OCI-LY7 (cell line): ENCODE measurements at regions not wholly inside any gene's neighbourhood (a gene's known extent, or its start where the extent isn't known, plus 50 kb on each side); places are given as distances from the start of the nearest gene placed in this dataset.

Experiments
- BruUV-seq: library from RNA; stranded (reverse); fragments of 400-500 nt; replicated peaks from 2 replicates; lab custom pipeline; 2021; lab: Mats Ljungman, UMichigan
- CTCF ChIA-PET: fragments of 300-600 bp; sonication (Branson Sonifier 250); formaldehyde crosslinking; loops from one replicate; lab custom pipeline; 2022; ENCODE audit warnings: antibody characterized with exemption; ENCODE audit not compliant: unreplicated experiment; lab: Charles Lee
- POLR2A ChIA-PET: fragments of 300-600 bp; sonication (Branson Sonifier 250); formaldehyde crosslinking; loops from one replicate; lab custom pipeline; 2022; ENCODE audit warnings: antibody characterized with exemption; lab: Charles Lee
- DNase-seq: peaks from one replicate; pipeline ENCODE4 v3.0.0-alpha.2; 2015; ENCODE audit warnings: low spot score
- H2AFZ ChIP-seq: fragments of 200-600 bp; sonication (generic), shearing (Covaris generic); 2 replicates; pipeline ENCODE4 v1.6.1; 2014; ENCODE audit warnings: mild to moderate bottlenecking, antibody characterized with exemption, low read length, moderate library complexity
- H3K27ac ChIP-seq: fragments of 200-600 bp; sonication (generic); 2 replicates; pipeline ENCODE4 v1.5.1; 2014; ENCODE audit warnings: mixed run types, low read depth, mild to moderate bottlenecking, moderate library complexity, low read length, inconsistent platforms; ENCODE audit not compliant: poor library complexity, severe bottlenecking
- H3K36me3 ChIP-seq: fragments of 200-600 bp; sonication (generic); 2 replicates; pipeline ENCODE4 v1.6.1; 2014; ENCODE audit warnings: mild to moderate bottlenecking, antibody characterized with exemption, low read length, moderate library complexity, mixed read lengths; ENCODE audit not compliant: insufficient read depth
- H3K4me1 ChIP-seq: fragments of 200-600 bp; sonication (generic); 2 replicates; pipeline ENCODE4 v1.5.1; 2014; ENCODE audit warnings: mild to moderate bottlenecking, low read length; ENCODE audit not compliant: insufficient read depth, poor library complexity, severe bottlenecking
- H3K4me2 ChIP-seq: fragments of 200-600 bp; sonication (generic); 2 replicates; pipeline ENCODE4 v1.6.1; 2014; ENCODE audit warnings: mild to moderate bottlenecking, low read length
- H3K4me3 ChIP-seq: fragments of 200-600 bp; sonication (generic); 2 replicates; pipeline ENCODE4 v1.5.1; 2014; ENCODE audit warnings: mild to moderate bottlenecking, low read depth, low read length; ENCODE audit not compliant: poor library complexity, severe bottlenecking
- H3K79me2 ChIP-seq: fragments of 200-600 bp; sonication (generic); 2 replicates; pipeline ENCODE4 v1.6.1; 2016; ENCODE audit warnings: low read depth, mild to moderate bottlenecking, low read length, moderate library complexity, mixed read lengths; ENCODE audit not compliant: insufficient read depth
- H3K9me2 ChIP-seq: fragments of 200-600 bp; sonication (generic); 2 replicates; pipeline ENCODE4 v1.6.1; 2016; ENCODE audit warnings: mild to moderate bottlenecking, low read length, mixed read lengths; ENCODE audit not compliant: insufficient read depth
- H3K9me3 ChIP-seq: fragments of 200-600 bp; sonication (generic); 2 replicates; pipeline ENCODE4 v1.6.1; 2014; ENCODE audit warnings: mild to moderate bottlenecking, mixed run types, low read length, mixed read lengths
- H4K20me1 ChIP-seq: fragments of 200-600 bp; sonication (generic); 2 replicates; pipeline ENCODE4 v1.6.1; 2014; ENCODE audit warnings: mild to moderate bottlenecking, antibody characterized with exemption, low read length, moderate library complexity, mixed read lengths; ENCODE audit not compliant: insufficient read depth
- CTCF ChIP-seq: fragments of 200-600 bp; sonication (generic); conservative IDR thresholded peaks from 2 replicates; pipeline ENCODE4 v1.5.1; 2014; ENCODE audit warnings: mild to moderate bottlenecking, antibody characterized with exemption, low read length, moderate library complexity, mixed read lengths
- EZH2phosphoT487 ChIP-seq: fragments of 200-600 bp; sonication (generic); IDR thresholded peaks from 2 replicates; pipeline ENCODE4 v1.6.1; 2018; ENCODE audit warnings: low read depth, borderline replicate concordance, mild to moderate bottlenecking, mixed run types, antibody characterized with exemption, low read length, moderate library complexity, mixed read lengths
- intact Hi-C: fragments of 100-400 bp; cut with micrococcal nuclease; formaldehyde crosslinking; loops from one replicate; pipeline ENCODE4 v1.10.0; 2022; ENCODE audit not compliant: unreplicated experiment

- CTCF ChIA-PET = no interaction called here
- H3K4me3 ChIP-seq = no peak overlapping the region
- H3K9me2 ChIP-seq = no peaks in the 10 kb centered on the region
- intact Hi-C loops = no loop called here
- BruUV-seq = no TSS peak
- no peak for TF ChIP-seq EZH2phosphoT487
- no peak for TF ChIP-seq CTCF
- POLR2A ChIA-PET = no interaction called here
- no peaks in the 10 kb centered on the region for H3K9me3 ChIP-seq
- no peaks in the 10 kb centered on the region for H3K79me2 ChIP-seq
- H3K36me3 ChIP-seq = no peaks in the 10 kb centered on the region
- H3K4me2 ChIP-seq = no peak overlapping the region
- H4K20me1 ChIP-seq = no peaks in the 10 kb centered on the region
- no peaks in the 10 kb centered on the region for H3K4me1 ChIP-seq
- no peak overlapping the region for H2AFZ ChIP-seq
- no peak for DNase-seq
- no peak overlapping the region for H3K27ac ChIP-seq
These were observed 132.3 kb upstream of the WNT4 start for GRCh38 chr1:22275167-22275566.

GRCh38 chr1:22275626-22276395, 132.9 kb upstream of the WNT4 start:
- Histone ChIP-seq H3K79me2 (no peaks in the 10 kb centered on the region), H3K4me3 (no peak overlapping the region), H3K27ac (no peak overlapping the region), H3K4me2 (no peak overlapping the region), H4K20me1 (no peaks in the 10 kb centered on the region), H3K9me2 (no peaks in the 10 kb centered on the region), H3K36me3 (no peaks in the 10 kb centered on the region), H3K9me3 (no peaks in the 10 kb centered on the region), H2AFZ (no peak overlapping the region), H3K4me1 (no peaks in the 10 kb centered on the region)
- TF ChIP-seq EZH2phosphoT487 = no peak
- peak; percentile 78 for TF ChIP-seq CTCF
- POLR2A ChIA-PET = no interaction called here
- DNase-seq = peak; percentile 29
- CTCF ChIA-PET = no interaction called here
- intact Hi-C loops = loop anchor here (1.0 kb wide), 1 partner anchor 144 kb away; no protein-coding TSS in a partner anchor
- BruUV-seq = no TSS peak

- Histone ChIP-seq H3K4me3 (no peak overlapping the region), H2AFZ (no peak overlapping the region), H3K79me2 (no peaks in the 10 kb centered on the region), H3K4me2 (no peak overlapping the region), H3K9me2 (no peaks in the 10 kb centered on the region), H3K4me1 (no peaks in the 10 kb centered on the region), H3K9me3 (no peaks in the 10 kb centered on the region), H3K36me3 (no peaks in the 10 kb centered on the region), H4K20me1 (no peaks in the 10 kb centered on the region), H3K27ac (no peak overlapping the region)
- CTCF ChIA-PET = no interaction called here
- TF ChIP-seq CTCF (no peak), EZH2phosphoT487 (no peak)
- no TSS peak for BruUV-seq
- DNase-seq = no peak
- POLR2A ChIA-PET = interaction anchor here (0.6 kb wide), 1 partner anchor 86 kb away, joined by 3 read pairs; no protein-coding TSS in a partner anchor
- intact Hi-C loops = loop anchor here (1.0 kb wide), 1 partner anchor 144 kb away; no protein-coding TSS in a partner anchor
These were observed 133.5 kb upstream of the WNT4 start for GRCh38 chr1:22276396-22276748.
